ENCODE measurements at regions not wholly inside any gene's neighbourhood (a gene's known extent, or its start where the extent isn't known, plus 50 kb on each side); places are given as distances from the start of the nearest gene placed in this dataset.

DNA sequence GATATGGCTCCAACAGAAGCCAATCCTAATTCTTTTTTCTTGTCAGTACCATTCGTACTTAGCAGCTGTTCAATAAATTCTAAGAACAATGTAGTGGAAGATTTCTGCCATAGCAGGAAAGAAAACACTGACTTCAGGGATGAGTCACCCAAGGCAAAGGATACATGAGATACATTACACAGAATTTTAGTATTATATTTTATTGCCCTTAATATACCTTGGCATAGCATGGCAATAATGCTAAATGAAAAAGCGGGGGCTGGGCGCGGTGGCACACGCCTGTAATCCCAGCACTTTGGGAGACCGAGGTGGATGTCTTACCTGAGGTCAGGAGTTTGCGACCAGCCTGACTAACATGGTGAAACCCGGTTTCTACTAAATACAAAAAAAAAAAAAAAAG is 619.1 kb upstream of the DAB2 start:
- no peak for DNase-seq (ENCODE audit: low read depth in 2 of 2)

DNA sequence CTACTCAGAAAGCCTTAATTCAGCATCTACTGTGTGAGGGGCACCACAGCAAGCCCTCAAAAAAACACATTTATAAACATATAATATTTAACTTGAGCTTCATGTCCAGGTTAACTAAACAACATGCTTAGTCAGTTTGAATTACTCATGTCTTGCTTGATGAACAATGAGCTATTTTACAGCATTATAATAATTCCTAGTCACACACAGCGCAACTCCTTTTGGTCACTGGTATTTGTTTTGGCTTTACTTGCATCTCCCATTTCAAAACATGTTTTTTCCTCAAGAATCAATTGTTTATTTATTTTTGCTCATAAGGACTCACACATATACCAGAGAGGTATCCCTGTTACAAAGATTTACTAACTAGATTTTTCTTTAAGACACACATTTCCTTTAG is 616.7 kb upstream of the DAB2 start:
- no peak for DNase-seq (ENCODE audit: low read depth in 2 of 2)

GRCh38 chr5:40037713-40038112 is 612.9 kb upstream of the DAB2 start:
- DNase-seq (ENCODE audit: low read depth in 2 of 2): no peak

DNA sequence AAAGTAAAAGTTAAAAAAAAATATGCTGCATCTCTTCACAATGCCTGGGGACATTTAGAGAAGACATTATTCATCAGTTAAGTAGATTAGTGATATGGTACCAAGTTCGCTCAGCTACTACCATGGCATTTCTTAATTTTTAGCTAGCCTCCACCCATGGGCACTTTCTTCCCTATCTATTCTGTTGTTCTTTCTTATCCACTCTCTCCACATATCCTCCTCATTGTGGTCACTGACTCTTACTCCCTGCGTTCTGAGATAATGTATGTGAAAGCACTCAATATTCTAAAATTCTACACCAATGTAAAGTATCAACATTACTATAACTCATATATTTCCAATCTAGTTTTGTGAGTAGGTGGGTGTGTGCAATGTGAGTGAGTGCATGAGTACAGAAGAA is 609.7 kb upstream of the DAB2 start:
- DNase-seq (ENCODE audit: low read depth in 2 of 2): no peak

DNA sequence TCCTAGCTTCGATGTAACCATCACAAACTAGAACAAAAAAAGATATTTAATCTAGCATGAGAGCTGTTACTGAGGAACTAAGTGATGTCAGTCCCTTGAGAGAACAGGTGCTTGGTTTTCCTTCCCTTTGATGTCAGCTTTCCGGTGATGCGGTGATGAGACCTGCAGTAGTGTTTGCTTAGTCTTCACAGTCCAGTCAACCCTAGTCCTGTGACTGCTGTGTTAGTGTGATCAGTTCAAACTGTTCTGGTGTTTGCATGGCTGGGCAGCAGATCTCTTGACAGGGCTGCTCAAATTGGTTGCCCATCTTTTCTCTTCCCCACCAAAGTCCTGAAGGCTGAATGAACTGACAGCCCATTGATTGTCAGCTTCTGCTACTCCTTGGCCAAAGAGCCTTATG is 608.6 kb upstream of the DAB2 start:
- DNase-seq (ENCODE audit: low read depth in 2 of 2): no peak

DNA sequence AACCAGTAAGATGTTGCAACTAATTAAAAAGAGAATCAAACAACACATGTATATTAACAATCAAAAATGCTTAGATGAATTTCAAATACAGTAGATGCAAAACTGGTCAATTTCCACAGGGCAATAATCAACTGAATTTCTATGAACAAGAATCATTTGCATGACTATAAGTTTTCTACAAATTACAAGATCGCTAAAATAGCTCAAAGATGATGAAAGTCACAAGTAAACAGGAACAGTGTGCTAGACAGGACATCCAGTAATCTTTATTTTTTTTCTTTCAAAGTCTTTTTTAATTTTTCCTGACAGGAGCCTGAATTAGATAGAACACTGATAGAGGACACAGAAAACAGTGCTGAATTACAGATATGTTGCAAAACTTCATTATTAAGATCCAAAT is 608.2 kb upstream of the DAB2 start:
- no peak for DNase-seq (ENCODE audit: low read depth in 2 of 2)

DNA sequence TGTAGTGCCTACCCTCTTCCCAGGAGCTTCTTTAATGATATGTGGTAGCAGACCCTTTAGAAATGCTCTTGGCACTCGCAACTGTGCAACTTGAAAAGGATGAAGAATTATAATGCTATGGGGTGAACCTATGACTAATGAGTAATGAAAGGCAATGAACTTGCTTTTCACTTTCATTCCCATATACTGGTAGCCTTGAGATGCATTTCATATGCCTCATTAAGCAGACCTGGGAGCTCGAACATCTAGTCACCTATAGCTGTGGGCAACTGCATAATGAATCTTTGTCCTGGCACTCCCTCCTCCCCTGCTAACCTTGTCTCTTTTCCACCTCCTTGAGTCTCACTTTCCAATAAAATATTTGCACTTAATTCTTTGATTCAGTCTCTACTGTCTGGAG is 605.9 kb upstream of the DAB2 start:
- DNase-seq (ENCODE audit: low read depth in 2 of 2): no peak

DNA sequence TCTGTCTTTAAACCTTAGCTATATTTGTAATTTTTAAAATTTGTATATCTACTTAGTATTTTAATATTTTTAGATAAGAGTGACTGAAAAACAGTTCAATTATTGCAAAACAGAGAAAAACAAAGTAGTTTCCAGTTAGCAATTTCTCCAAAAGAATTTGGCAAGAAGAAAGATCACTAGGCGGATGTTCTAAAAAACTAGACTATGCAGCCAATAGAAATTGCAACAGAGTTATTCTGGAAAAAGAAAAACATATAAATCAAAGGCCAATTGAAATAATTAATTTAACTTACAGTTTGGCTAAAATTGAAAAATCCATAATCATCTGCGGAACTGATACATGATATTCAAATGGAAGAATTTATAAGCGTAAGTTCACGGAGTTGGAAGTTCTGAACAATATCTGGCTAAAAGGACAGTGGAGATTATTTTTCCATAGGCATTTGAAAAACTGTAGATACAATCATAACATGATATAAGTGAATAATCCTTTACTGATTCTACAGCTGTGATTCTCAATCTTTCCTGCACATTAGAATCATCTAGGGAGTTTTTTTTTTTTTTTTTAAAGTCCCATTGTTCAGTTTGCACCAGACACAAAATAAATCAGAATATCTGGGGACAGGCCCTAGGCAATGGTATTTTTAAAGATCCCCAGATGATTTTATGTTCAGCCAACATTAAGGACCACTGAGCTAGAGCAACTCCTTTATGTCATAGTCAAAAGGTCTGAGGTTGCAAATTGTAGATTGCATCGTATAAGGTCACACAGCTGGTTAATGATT is 605.1 kb upstream of the DAB2 start:
- DNase-seq (ENCODE audit: low read depth in 2 of 2): no peak

GRCh38 chr5:40027400-40027799 is 602.6 kb upstream of the DAB2 start:
- no peak for DNase-seq (ENCODE audit: low read depth in 2 of 2)

- no peak for DNase-seq (ENCODE audit: low read depth in 2 of 2)
Observed at GRCh38 chr5:40025586-40025985, 600.8 kb upstream of the DAB2 start.

- no peak for DNase-seq (ENCODE audit: low read depth in 2 of 2)
Observed at GRCh38 chr5:40022057-40022456, 597.3 kb upstream of the DAB2 start.

GRCh38 chr5:40021007-40021406 is 596.2 kb upstream of the DAB2 start:
- no peak for DNase-seq (ENCODE audit: low read depth in 2 of 2)

- no peak for DNase-seq (ENCODE audit: low read depth in 2 of 2)
Observed at GRCh38 chr5:40017918-40018317, 593.1 kb upstream of the DAB2 start.

- no peak for DNase-seq (ENCODE audit: low read depth in 2 of 2)
Observed at GRCh38 chr5:40017135-40017534, 592.4 kb upstream of the DAB2 start.

GRCh38 chr5:40010436-40010835 is 585.7 kb upstream of the DAB2 start:
- DNase-seq (ENCODE audit: low read depth in 2 of 2): no peak

GRCh38 chr5:40006260-40006659 is 581.5 kb upstream of the DAB2 start:
- DNase-seq (ENCODE audit: low read depth in 2 of 2): no peak

GRCh38 chr5:40001796-40002195 is 577.0 kb upstream of the DAB2 start:
- no peak for DNase-seq (ENCODE audit: low read depth in 2 of 2)

DNA sequence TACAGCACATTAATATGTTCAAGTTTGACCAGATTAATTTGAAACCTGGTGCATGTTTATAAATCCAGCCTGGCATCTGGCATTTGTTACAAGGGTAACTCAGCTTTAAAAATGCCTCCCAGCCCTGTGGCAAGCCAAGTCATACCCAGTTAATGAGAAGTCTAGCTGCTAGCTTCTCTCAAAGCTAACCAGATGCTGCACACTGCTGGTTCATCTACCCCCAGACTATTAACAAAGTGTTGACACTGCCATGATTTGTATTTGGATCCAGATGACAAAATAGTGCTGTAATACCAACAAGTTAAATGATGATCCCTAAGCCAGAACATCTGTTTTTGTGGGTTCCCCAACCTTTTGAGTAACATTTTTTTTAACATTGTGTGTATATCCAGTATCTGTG is 573.7 kb upstream of the DAB2 start:
- DNase-seq (ENCODE audit: low read depth in 2 of 2): no peak

DNA sequence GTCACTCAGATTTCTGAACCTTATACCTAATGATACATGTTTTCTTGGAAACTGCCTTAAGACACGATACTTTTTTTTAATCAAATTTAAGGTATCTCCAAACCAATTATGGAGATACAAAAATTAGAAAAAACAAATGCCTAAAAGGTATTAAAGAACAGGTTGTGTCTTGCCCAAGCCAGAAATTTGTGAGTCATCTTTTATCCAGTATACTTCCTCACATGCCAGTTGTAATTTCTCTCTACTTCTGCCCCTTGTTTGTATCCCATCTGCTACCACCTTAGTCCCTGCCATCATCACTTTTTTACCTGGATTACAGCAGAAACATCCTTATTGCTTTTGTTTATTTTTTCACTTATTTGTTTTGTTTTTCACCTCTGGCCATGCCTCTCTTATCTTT is 571.2 kb upstream of the DAB2 start:
- DNase-seq (ENCODE audit: low read depth in 2 of 2): no peak

GRCh38 chr5:39992617-39993202 is 567.9 kb upstream of the DAB2 start:
- no peak for DNase-seq (ENCODE audit: low read depth in 2 of 2)

GRCh38 chr5:39986614-39987013 is 561.8 kb upstream of the DAB2 start:
- DNase-seq (ENCODE audit: low read depth in 2 of 2): no peak

GRCh38 chr5:39980056-39980455 is 555.3 kb upstream of the DAB2 start:
- DNase-seq (ENCODE audit: low read depth in 2 of 2): no peak

- DNase-seq (ENCODE audit: low read depth in 2 of 2): no peak
Observed at GRCh38 chr5:39977066-39977655, 552.4 kb upstream of the DAB2 start.
